ENCODE measurements at regions not wholly inside any gene's neighbourhood (a gene's known extent, or its start where the extent isn't known, plus 50 kb on each side); places are given as distances from the start of the nearest gene placed in this dataset.
A peak's percentile ranks its signal among the peaks of the same experiment; 100 is the strongest.

DNA sequence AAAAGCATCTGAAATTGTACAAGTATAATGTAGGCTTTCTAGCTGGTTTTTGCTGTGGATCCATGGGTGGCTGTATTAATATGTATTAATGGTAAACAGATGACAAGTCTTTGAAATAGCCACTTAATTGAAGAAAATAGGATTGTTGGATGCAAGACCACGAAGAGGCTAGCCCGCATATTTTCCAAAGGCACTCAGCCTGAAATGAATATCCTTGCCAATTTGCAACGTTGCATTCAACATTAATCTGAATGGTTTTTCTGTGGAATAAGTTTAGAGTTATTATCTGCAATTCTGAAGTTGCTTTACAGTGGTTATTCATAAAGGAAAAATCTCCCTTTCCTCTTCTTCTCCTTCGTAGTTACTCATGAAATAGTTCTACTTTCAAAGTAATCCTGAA lies 86.2 kb upstream of the SPATS2L start:
- no peaks in the 10 kb centered on the region for H3K27me3 ChIP-seq
- H3K4me1 ChIP-seq = no peaks in the 10 kb centered on the region
- no peak for TF ChIP-seq CTCF (IDR thresholded peaks at IDR 0.05)
- H3K36me3 ChIP-seq = no peaks in the 10 kb centered on the region
- H3K27ac ChIP-seq = no peak overlapping the region
- intact Hi-C loops (cut with DNase I; ENCODE audit: low total_unique reads) = no loop called here
- H3K4me3 ChIP-seq = no peak overlapping the region
- no peaks in the 10 kb centered on the region for H3K9me3 ChIP-seq
- no peak for DNase-seq

DNA sequence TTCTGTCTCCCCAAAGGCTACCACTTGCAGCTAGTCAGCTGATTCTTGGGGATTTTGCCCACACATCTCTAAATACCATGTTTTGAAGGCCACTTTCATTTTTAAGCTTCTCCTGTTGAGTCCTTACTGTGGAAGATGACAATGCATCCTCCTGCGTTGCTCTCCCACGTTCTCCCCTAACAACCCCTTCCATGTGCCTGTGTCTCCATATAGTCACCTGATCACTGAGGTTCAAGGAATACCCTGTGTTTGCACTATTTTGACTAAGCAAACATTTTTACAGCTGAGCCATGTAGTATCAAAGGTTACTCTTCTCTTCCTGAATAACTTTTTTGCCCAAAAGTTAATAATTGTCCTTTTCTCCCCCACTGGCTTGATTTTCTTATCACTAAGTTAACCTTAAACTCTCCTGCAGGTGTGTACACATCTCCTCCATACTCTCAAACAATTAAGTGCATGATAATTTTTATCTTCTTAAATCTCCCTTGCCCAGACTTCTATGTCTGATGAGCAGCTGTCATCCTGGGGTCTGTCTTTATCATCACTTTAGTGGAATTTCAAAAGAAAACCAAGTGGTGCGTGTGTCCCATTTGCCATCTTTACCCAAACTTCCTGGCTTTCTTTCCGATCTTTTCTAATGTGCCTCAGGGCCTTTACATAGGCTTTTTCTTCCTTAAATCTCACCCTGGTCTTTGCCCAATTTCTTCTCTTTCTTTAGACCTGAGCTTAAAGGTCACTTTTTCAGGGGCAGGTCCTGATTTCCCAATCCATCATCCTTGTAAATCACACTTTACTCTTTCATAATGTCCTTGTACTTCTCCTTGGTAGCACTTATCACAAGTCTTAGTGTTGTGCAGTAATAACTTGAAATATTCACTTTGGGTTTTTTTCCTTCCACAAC lies 85.2 kb upstream of the SPATS2L start:
- no peaks in the 10 kb centered on the region for H3K36me3 ChIP-seq
- TF ChIP-seq CTCF (IDR thresholded peaks at IDR 0.05) = no peak
- no peaks in the 10 kb centered on the region for H3K9me3 ChIP-seq
- intact Hi-C loops (cut with DNase I; ENCODE audit: low total_unique reads) = no loop called here
- peaks cover 0 to 2% (median under 1%) of the 10 kb centered on the region in 4 donors for H3K4me1 ChIP-seq
- no peak overlapping the region for H3K4me3 ChIP-seq
- H3K27me3 ChIP-seq = no peaks in the 10 kb centered on the region
- H3K27ac ChIP-seq = no peak overlapping the region
- DNase-seq = no peak

GRCh38 chr2:200222791-200223190 lies 83.7 kb upstream of the SPATS2L start:
- no peak for TF ChIP-seq CTCF (IDR thresholded peaks at IDR 0.05)
- Histone ChIP-seq H3K9me3 (no peaks in the 10 kb centered on the region), H3K27ac (no peak overlapping the region), H3K4me1 (peaks cover 0 to 12% (median 7%) of the 10 kb centered on the region in 4 donors), H3K4me3 (no peak overlapping the region), H3K36me3 (no peaks in the 10 kb centered on the region), H3K27me3 (no peaks in the 10 kb centered on the region)
- no peak for DNase-seq
- intact Hi-C loops (cut with DNase I; ENCODE audit: low total_unique reads) = no loop called here

- no peaks in the 10 kb centered on the region for H3K27me3 ChIP-seq
- H3K9me3 ChIP-seq = no peaks in the 10 kb centered on the region
- H3K36me3 ChIP-seq = no peaks in the 10 kb centered on the region
- no peak overlapping the region for H3K27ac ChIP-seq
- H3K4me1 ChIP-seq = peaks cover 0 to 12% (median 7%) of the 10 kb centered on the region in 4 donors
- no peak for TF ChIP-seq CTCF (IDR thresholded peaks at IDR 0.05)
- no peak overlapping the region for H3K4me3 ChIP-seq
- peak in 1 of 2 donors; percentile 37 for DNase-seq
- intact Hi-C loops (cut with DNase I; ENCODE audit: low total_unique reads) = no loop called here
These were observed 83.2 kb upstream of the SPATS2L start for GRCh38 chr2:200223205-200223784.

DNA sequence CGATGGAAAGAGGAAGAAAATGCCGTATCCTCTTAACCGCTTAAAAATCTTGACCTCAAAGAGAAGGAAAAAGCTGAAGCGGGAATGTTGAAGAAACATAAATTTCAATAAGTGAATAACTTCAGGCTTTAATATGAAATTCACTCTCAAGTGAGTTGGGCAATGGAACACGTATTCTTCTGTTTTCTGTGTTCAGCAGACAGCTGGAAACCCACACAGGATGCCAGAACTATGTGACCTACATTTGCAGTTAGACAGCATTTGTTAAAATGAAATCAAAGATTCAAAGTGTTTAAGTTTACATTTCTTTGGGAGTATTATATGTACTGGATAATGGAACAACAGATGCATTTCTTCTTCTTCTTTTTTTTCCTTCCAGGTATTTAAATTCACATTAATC lies 80.5 kb upstream of the SPATS2L start:
- H3K27ac ChIP-seq = no peak overlapping the region
- TF ChIP-seq CTCF (IDR thresholded peaks at IDR 0.05) = no peak
- H3K36me3 ChIP-seq = no peaks in the 10 kb centered on the region
- intact Hi-C loops (cut with DNase I; ENCODE audit: low total_unique reads) = no loop called here
- H3K9me3 ChIP-seq = no peaks in the 10 kb centered on the region
- H3K27me3 ChIP-seq = no peaks in the 10 kb centered on the region
- no peak overlapping the region for H3K4me3 ChIP-seq
- peaks cover 0 to 12% (median 7%) of the 10 kb centered on the region in 4 donors for H3K4me1 ChIP-seq
- DNase-seq = peak in 1 of 2 donors; percentile 24

Measured in tibial artery (tissue), 4 donors.